H1 (cell line): ENCODE measurements at regions not wholly inside any gene's neighbourhood (a gene's known extent, or its start where the extent isn't known, plus 50 kb on each side); places are given as distances from the start of the nearest gene placed in this dataset.

Experiments
- CTCF ChIA-PET: fragments of 300-600 bp; sonication (Branson Sonifier 250); formaldehyde crosslinking; loops from one replicate; lab custom pipeline; 2021; ENCODE audit not compliant: partially characterized antibody; lab: Charles Lee
- POLR2A ChIA-PET: fragments of 300-600 bp; sonication (Branson Sonifier 250); formaldehyde crosslinking; loops from one replicate; lab custom pipeline; 2021; ENCODE audit warnings: inconsistent platforms; ENCODE audit not compliant: partially characterized antibody; lab: Charles Lee
- DNase-seq, 2 experiments: peaks; one replicate each; pipeline versions ENCODE4 v3.0.0 to v3.0.0-alpha.2; 2010 to 2022; ENCODE audit warnings: low spot score in 2 of 2, low read depth in 1 of 2, mixed read lengths in 1 of 2
- FAIRE-seq: peaks from 2 replicates; lab custom pipeline; 2011; peaks lifted over from hg19 to GRCh38; lab: Jason Lieb, UNC
- H2AFZ ChIP-seq: 2 replicates; pipeline ENCODE4 v1.8.1; 2012; ENCODE audit warnings: low read length, inconsistent platforms
- H2AK5ac ChIP-seq: 2 replicates; pipeline ENCODE4 v1.6.1; 2013; ENCODE audit warnings: low read depth, low read length
- H2BK120ac ChIP-seq: replicated peaks from 2 replicates; pipeline ENCODE3; 2013; ENCODE audit warnings: low read depth, low read length, inconsistent platforms
- H2BK12ac ChIP-seq: 2 replicates; pipeline ENCODE4 v1.6.1; 2013; ENCODE audit warnings: low read depth, low read length
- H2BK15ac ChIP-seq: 2 replicates; pipeline ENCODE4 v1.6.1; 2013; ENCODE audit warnings: low read length
- H2BK20ac ChIP-seq: 2 replicates; pipeline ENCODE4 v1.6.1; 2013; ENCODE audit warnings: low read length
- H2BK5ac ChIP-seq: 2 replicates; pipeline ENCODE4 v1.6.1; 2013; ENCODE audit warnings: low read depth, low read length
- H3K14ac ChIP-seq: 2 replicates; pipeline ENCODE4 v1.6.1; 2013; ENCODE audit warnings: inconsistent platforms; ENCODE audit not compliant: insufficient read length
- H3K18ac ChIP-seq: 2 replicates; pipeline ENCODE4 v1.6.1; 2013; ENCODE audit warnings: low read length; ENCODE audit errors: extremely low read depth
- H3K23ac ChIP-seq: 2 replicates; pipeline ENCODE4 v1.6.1; 2013; ENCODE audit warnings: inconsistent platforms; ENCODE audit not compliant: insufficient read length
- H3K23me2 ChIP-seq: 2 replicates; pipeline ENCODE4 v1.6.1; 2013; ENCODE audit warnings: low read depth, low read length
- H3K27ac ChIP-seq: 2 replicates; pipeline ENCODE4 v1.6.1; 2011; ENCODE audit warnings: low read depth, low read length, inconsistent platforms
- H3K27me3 ChIP-seq, 4 experiments: replicated peaks in 1 of 4; 1 replicate in 1 of 4; 2 replicates in 3 of 4; pipeline versions ENCODE4 v1.6.1 to v1.8.1; 2011 to 2013; ENCODE audit warnings: low read length in 3 of 4, mild to moderate bottlenecking in 3 of 4, inconsistent platforms in 2 of 4, mixed read lengths in 2 of 4, moderate library complexity in 1 of 4; ENCODE audit not compliant: control insufficient read depth in 3 of 4, insufficient read depth in 3 of 4; ENCODE audit errors: extremely low read depth in 1 of 4
- H3K36me3 ChIP-seq, 4 experiments: 2 replicates each; pipeline versions ENCODE4 v1.6.1 to v1.8.1; 2011 to 2013; ENCODE audit warnings: mild to moderate bottlenecking in 4 of 4, low read length in 3 of 4, moderate library complexity in 2 of 4, control low read depth in 1 of 4, inconsistent platforms in 1 of 4; ENCODE audit not compliant: insufficient read depth in 4 of 4, control insufficient read depth in 2 of 4
- H3K4ac ChIP-seq: replicated peaks from 2 replicates; pipeline ENCODE3; 2013; ENCODE audit warnings: low read length, low read depth, mixed read lengths, inconsistent platforms; ENCODE audit not compliant: insufficient read length
- H3K4me1 ChIP-seq, 4 experiments: replicated peaks in 1 of 4; 1 replicate in 1 of 4; 2 replicates in 3 of 4; pipeline versions ENCODE4 v1.6.1 to v1.8.1; 2011 to 2013; ENCODE audit warnings: low read length in 3 of 4, inconsistent platforms in 2 of 4, mixed read lengths in 1 of 4; ENCODE audit not compliant: insufficient read depth in 4 of 4, control insufficient read depth in 3 of 4
- H3K4me2 ChIP-seq, 2 experiments: 2 replicates each; pipeline versions ENCODE4 v1.6.1 to v1.8.1; 2011 to 2013; ENCODE audit warnings: low read depth in 2 of 2, low read length in 2 of 2, control low read depth in 1 of 2, inconsistent platforms in 1 of 2, mild to moderate bottlenecking in 1 of 2; ENCODE audit not compliant: insufficient read depth in 1 of 2
- H3K4me3 ChIP-seq, 4 experiments: fragments of 200-600, 300-600 bp in 1 of 4; sonication (generic), shearing (Covaris generic), sonication (Bioruptor Twin) in 1 of 4; 2 replicates each; pipeline versions ENCODE4 v1.5.1 to v1.8.1; 2011 to 2016; ENCODE audit warnings: low read length in 4 of 4, low read depth in 3 of 4, control low read depth in 2 of 4, inconsistent platforms in 2 of 4, mild to moderate bottlenecking in 2 of 4, mixed read lengths in 1 of 4, moderate library complexity in 1 of 4; ENCODE audit not compliant: insufficient read depth in 2 of 4; ENCODE audit errors: extremely low read depth in 1 of 4
- H3K56ac ChIP-seq: replicated peaks from 2 replicates; pipeline ENCODE3; 2013; ENCODE audit warnings: low read depth, mild to moderate bottlenecking, mixed read lengths, low read length, inconsistent platforms; ENCODE audit not compliant: insufficient read length
- H3K79me1 ChIP-seq: 2 replicates; pipeline ENCODE4 v1.6.1; 2013; ENCODE audit warnings: low read depth, low read length, control low read depth
- H3K79me2 ChIP-seq, 2 experiments: 2 replicates each; pipeline versions ENCODE4 v1.6.1 to v1.8.1; 2012 to 2013; ENCODE audit warnings: low read length in 2 of 2, mild to moderate bottlenecking in 2 of 2, inconsistent platforms in 1 of 2; ENCODE audit not compliant: insufficient read depth in 2 of 2, control insufficient read depth in 1 of 2
- H3K9ac ChIP-seq, 4 experiments: replicated peaks in 1 of 4; 1 replicate in 1 of 4; 2 replicates in 3 of 4; pipeline versions ENCODE4 v1.6.1 to v1.8.1; 2011 to 2013; ENCODE audit warnings: low read depth in 3 of 4, low read length in 3 of 4, control low read depth in 2 of 4, mild to moderate bottlenecking in 2 of 4, moderate library complexity in 2 of 4, inconsistent platforms in 1 of 4; ENCODE audit errors: extremely low read depth in 1 of 4
- H3K9me3 ChIP-seq, 2 experiments: 2 replicates each; pipeline versions ENCODE4 v1.6.1 to v1.8.1; 2012 to 2013; ENCODE audit warnings: mild to moderate bottlenecking in 2 of 2, moderate library complexity in 2 of 2, control low read depth in 1 of 2, inconsistent platforms in 1 of 2, low read depth in 1 of 2, low read length in 1 of 2, mixed read lengths in 1 of 2; ENCODE audit not compliant: insufficient read depth in 2 of 2
- H4K20me1 ChIP-seq, 2 experiments: replicated peaks in 1 of 2; 2 replicates each; pipeline versions ENCODE3 to v1.8.1; 2011 to 2013; ENCODE audit warnings: inconsistent platforms in 2 of 2, low read length in 2 of 2, mild to moderate bottlenecking in 1 of 2; ENCODE audit not compliant: insufficient read depth in 2 of 2, control insufficient read depth in 1 of 2
- H4K5ac ChIP-seq: 2 replicates; pipeline ENCODE4 v1.6.1; 2013; ENCODE audit warnings: low read length, low read depth, mixed read lengths, inconsistent platforms; ENCODE audit not compliant: insufficient read length
- H4K8ac ChIP-seq: 2 replicates; pipeline ENCODE4 v1.8.0; 2013; ENCODE audit warnings: mild to moderate bottlenecking, moderate library complexity, low read length, inconsistent platforms; ENCODE audit not compliant: insufficient read depth; ENCODE audit errors: extremely low read depth
- H4K91ac ChIP-seq: replicated peaks from 2 replicates; pipeline ENCODE3; 2013; ENCODE audit warnings: low read length, mixed read lengths, inconsistent platforms; ENCODE audit not compliant: insufficient read length
- BRCA1 ChIP-seq: IDR thresholded peaks from 2 replicates; pipeline ENCODE4 v1.6.1; 2012; ENCODE audit warnings: low read depth, low read length, improper control_type of control experiment
- CBX5 ChIP-seq: fragments of 300-800, 300-1000 bp; sonication (generic); IDR thresholded peaks from 2 replicates; pipeline ENCODE4 v1.7.1; 2016; ENCODE audit warnings: antibody characterized with exemption, low read length, low read depth
- KDM1A ChIP-seq: fragments of 200-600, 300-600 bp; sonication (generic); IDR thresholded peaks from 2 replicates; pipeline ENCODE4 v1.7.1; 2016; ENCODE audit warnings: mild to moderate bottlenecking, low read length, borderline replicate concordance
- NRF1 ChIP-seq: IDR thresholded peaks from 2 replicates; pipeline ENCODE4 v1.6.1; 2011; ENCODE audit warnings: mild to moderate bottlenecking, low read depth, low read length, improper control_type of control experiment
- POU5F1 ChIP-seq: IDR thresholded peaks from 2 replicates; pipeline ENCODE4 v1.6.1; 2011; ENCODE audit warnings: low read depth, mild to moderate bottlenecking, low read length, moderate library complexity
- RBBP5 ChIP-seq: IDR thresholded peaks from 2 replicates; pipeline ENCODE4 v1.7.1; 2012; ENCODE audit warnings: low read depth, mild to moderate bottlenecking, inconsistent platforms, low read length, moderate library complexity, borderline replicate concordance
- RFX5 ChIP-seq: IDR thresholded peaks from 2 replicates; pipeline ENCODE4 v1.6.1; 2011; ENCODE audit warnings: low read depth, low read length, improper control_type of control experiment, borderline replicate concordance
- RNF2 ChIP-seq: fragments of 200-900, 300-1000 bp; sonication (generic); IDR thresholded peaks from 2 replicates; pipeline ENCODE4 v1.7.1; 2016; ENCODE audit warnings: borderline replicate concordance, low read depth, mild to moderate bottlenecking, antibody characterized with exemption, low read length; ENCODE audit not compliant: poor library complexity, severe bottlenecking; ENCODE audit errors: missing control alignments
- SIN3A ChIP-seq, 2 experiments: IDR thresholded peaks in 1 of 2; conservative IDR thresholded peaks in 1 of 2; 2 replicates each; pipeline ENCODE4 v1.6.1; 2011 to 2012; ENCODE audit warnings: low read length in 2 of 2, improper control_type of control experiment in 1 of 2, low read depth in 1 of 2, mild to moderate bottlenecking in 1 of 2
- TAF1 ChIP-seq: IDR thresholded peaks from 2 replicates; pipeline ENCODE4 v1.6.1; 2011; ENCODE audit warnings: mild to moderate bottlenecking, low read depth, low read length
- TAF7 ChIP-seq: optimal IDR thresholded peaks from 2 replicates; pipeline ENCODE3; 2011; ENCODE audit warnings: low read depth, mild to moderate bottlenecking, inconsistent platforms, low read length, moderate library complexity, borderline replicate concordance
- TBP ChIP-seq: IDR thresholded peaks from 2 replicates; pipeline ENCODE4 v1.6.1; 2011; ENCODE audit warnings: low read depth, low read length, improper control_type of control experiment
- TCF12 ChIP-seq: IDR thresholded peaks from 2 replicates; pipeline ENCODE4 v1.6.1; 2011; ENCODE audit warnings: low read depth, mild to moderate bottlenecking, low read length
- WGBS, 2 experiments: shearing (Covaris generic) in 1 of 2; methylation state at CpG; one replicate each; pipeline versions ENCODE4 v1.1.6 to v1.1.7; 2013 to 2015; ENCODE audit warnings: low lambda C conversion rate in 2 of 2, mixed read lengths in 2 of 2, inconsistent platforms in 1 of 2, low coverage in 1 of 2, missing lambda C conversion rate in 1 of 2; ENCODE audit not compliant: insufficient replicate concordance in 2 of 2, insufficient coverage in 1 of 2, insufficient read length in 1 of 2; ENCODE audit errors: extremely low coverage in 1 of 2, missing lambda C conversion rate in 1 of 2; 5-methylcytosine and 5-hydroxymethylcytosine counted together

GRCh38 chr14:89489761-89490437 is 72.9 kb upstream of the FOXN3 start:
- FAIRE-seq (no peak), DNase-seq (no peak)
- H3K27me3 ChIP-seq: no peaks in the 10 kb centered on the region
- no peak overlapping the region for H3K4ac ChIP-seq
- no peak overlapping the region for H2AFZ ChIP-seq
- CTCF ChIA-PET: interaction anchor here (1.2 to 1.7 kb wide), 2 partner anchors 9 to 16 kb away, joined by 4 to 6 read pairs; no protein-coding TSS in a partner anchor
- no peak overlapping the region for H2BK20ac ChIP-seq
- H3K9me3 ChIP-seq: no peaks in the 10 kb centered on the region
- no peak overlapping the region for H2BK120ac ChIP-seq
- H2BK5ac ChIP-seq: peak overlapping the region; percentile 61; the same call in 1 of the 2 replicates
- 0 out of 2 replicates have a peak overlapping the region, but pooled peaks have one; percentile 39 for H4K8ac ChIP-seq
- H4K91ac ChIP-seq: no peak overlapping the region
- peaks cover 0 to 1% of the 10 kb centered on the region in 2 experiments for H4K20me1 ChIP-seq
- no peak overlapping the region for H4K5ac ChIP-seq
- H3K4me2 ChIP-seq: no peak overlapping the region
- peaks cover 0 to 79% of the 10 kb centered on the region in 2 experiments; a peak in 3 of 4 replicates for H3K79me2 ChIP-seq
- H3K4me1 ChIP-seq: peaks cover 3 to 19% (median 11%) of the 10 kb centered on the region in 4 experiments; a peak in 5 of 7 replicates
- no peak overlapping the region for H2BK15ac ChIP-seq
- H3K79me1 ChIP-seq: no peaks in the 10 kb centered on the region; the same call in 1 of the 2 replicates
- no peaks in the 10 kb centered on the region for H3K36me3 ChIP-seq
- no peak overlapping the region for H2BK12ac ChIP-seq
- no peak overlapping the region; the same call in 1 of the 2 replicates for H3K18ac ChIP-seq
- H3K27ac ChIP-seq: no peak overlapping the region
- 0 out of 2 replicates have a peak overlapping the region, but pooled peaks have one; percentile 45 for H2AK5ac ChIP-seq
- no peak overlapping the region for H3K23ac ChIP-seq
- H3K9ac ChIP-seq: no peak overlapping the region
- POLR2A ChIA-PET: no interaction called here
- H3K4me3 ChIP-seq: no peak overlapping the region
- WGBS, 2 experiments: 92% methylated on average over 17 of the region's 17 CpGs; no CpG with 5 or more reads in 1 of the 2 experiments
- no peaks in the 10 kb centered on the region for H3K23me2 ChIP-seq
- H3K56ac ChIP-seq: no peak overlapping the region
- no peak overlapping the region for H3K14ac ChIP-seq
- TF ChIP-seq BRCA1 (no peak), TCF12 (no peak), CBX5 (no peak), RFX5 (no peak), NRF1 (no peak), SIN3A (conservative IDR thresholded peaks at IDR 0.05 in 1 of 2, IDR thresholded peaks at IDR 0.05 in 1 of 2; ENCODE audit: low read depth in 1 of 2, low read length in 2 of 2) (no peak), POU5F1 (no peak), KDM1A (no peak), RBBP5 (no peak), RNF2 (no peak), TAF1 (no peak), TAF7 (no peak), TBP (no peak)
